ENCODE measurements at regions not wholly inside any gene's neighbourhood (a gene's known extent, or its start where the extent isn't known, plus 50 kb on each side); places are given as distances from the start of the nearest gene placed in this dataset.

DNA sequence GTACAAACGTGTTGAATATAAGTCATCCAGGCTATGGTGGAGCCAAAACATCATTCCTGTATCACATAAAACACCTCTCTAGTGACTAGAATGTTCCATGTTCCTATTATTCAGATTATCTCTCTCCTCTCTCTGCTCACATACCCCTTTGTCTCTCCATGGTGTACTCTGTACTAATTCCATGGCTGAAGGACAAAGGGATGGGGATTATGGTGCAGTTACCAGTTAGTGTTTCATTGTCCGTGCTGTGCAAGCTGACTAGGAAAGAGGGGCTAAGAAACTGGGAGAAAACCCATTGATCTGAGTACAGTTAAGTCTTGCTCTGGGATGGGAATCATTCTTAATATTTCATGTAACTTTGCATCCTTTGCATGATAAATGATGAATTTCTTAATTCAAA, 397.4 kb upstream of the NOX3 start:
- TF ChIP-seq EZH2 (IDR thresholded peaks at IDR 0.05) (no peak), CEBPB (IDR thresholded peaks at IDR 0.05; ENCODE audit: low read depth) (no peak), EZH2phosphoT487 (IDR thresholded peaks at IDR 0.05; ENCODE audit: borderline replicate concordance) (no peak), TCF7L2 (IDR thresholded peaks at IDR 0.05; ENCODE audit: borderline replicate concordance, extremely low read depth, insufficient read depth, insufficient read length) (no peak)
- TF ChIP-seq, protein P1, sequence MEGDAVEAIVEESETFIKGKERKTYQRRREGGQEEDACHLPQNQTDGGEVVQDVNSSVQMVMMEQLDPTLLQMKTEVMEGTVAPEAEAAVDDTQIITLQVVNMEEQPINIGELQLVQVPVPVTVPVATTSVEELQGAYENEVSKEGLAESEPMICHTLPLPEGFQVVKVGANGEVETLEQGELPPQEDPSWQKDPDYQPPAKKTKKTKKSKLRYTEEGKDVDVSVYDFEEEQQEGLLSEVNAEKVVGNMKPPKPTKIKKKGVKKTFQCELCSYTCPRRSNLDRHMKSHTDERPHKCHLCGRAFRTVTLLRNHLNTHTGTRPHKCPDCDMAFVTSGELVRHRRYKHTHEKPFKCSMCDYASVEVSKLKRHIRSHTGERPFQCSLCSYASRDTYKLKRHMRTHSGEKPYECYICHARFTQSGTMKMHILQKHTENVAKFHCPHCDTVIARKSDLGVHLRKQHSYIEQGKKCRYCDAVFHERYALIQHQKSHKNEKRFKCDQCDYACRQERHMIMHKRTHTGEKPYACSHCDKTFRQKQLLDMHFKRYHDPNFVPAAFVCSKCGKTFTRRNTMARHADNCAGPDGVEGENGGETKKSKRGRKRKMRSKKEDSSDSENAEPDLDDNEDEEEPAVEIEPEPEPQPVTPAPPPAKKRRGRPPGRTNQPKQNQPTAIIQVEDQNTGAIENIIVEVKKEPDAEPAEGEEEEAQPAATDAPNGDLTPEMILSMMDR (IDR thresholded peaks at IDR 0.05 in 2 of 3, conservative IDR thresholded peaks at IDR 0.05 in 1 of 3; ENCODE audit: borderline replicate concordance in 1 of 3, insufficient read depth in 1 of 3, low read depth in 2 of 3, low read length in 2 of 3), result no peak
